ENCODE measurements at regions not wholly inside any gene's neighbourhood (a gene's known extent, or its start where the extent isn't known, plus 50 kb on each side); places are given as distances from the start of the nearest gene placed in this dataset.

DNA sequence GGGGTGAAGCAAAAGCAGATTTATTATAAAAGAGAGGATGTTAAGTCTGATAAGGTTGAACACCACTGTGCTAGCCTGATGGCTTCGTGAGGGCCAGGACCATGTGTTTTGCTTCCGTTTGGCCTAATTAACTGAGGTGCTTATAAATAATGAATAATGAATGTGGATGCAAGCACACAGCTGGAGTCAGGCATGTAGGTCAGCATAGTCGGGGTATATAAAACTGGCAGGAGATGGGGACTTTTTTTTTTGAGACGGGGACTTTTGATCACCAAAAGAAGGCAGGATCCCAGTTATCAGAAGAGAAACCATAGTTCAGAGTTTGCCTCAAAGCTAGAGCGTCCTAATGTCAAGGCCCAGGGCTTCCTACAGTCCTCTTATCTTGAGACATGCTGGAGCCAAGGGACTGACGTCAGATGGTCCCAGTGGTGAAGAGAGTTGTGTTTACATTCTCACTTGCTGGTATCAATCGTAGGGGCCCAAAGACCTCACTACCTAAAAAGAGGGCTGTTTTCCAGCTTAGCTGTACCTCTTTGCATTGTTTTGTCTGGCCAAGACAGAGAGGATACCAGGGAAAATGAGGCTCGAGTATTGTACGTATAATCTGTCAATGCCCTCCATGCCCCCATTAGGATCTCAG lies 50.4 kb downstream of the RTL9 start:
- no peak for DNase-seq (ENCODE audit: low spot score)

DNA sequence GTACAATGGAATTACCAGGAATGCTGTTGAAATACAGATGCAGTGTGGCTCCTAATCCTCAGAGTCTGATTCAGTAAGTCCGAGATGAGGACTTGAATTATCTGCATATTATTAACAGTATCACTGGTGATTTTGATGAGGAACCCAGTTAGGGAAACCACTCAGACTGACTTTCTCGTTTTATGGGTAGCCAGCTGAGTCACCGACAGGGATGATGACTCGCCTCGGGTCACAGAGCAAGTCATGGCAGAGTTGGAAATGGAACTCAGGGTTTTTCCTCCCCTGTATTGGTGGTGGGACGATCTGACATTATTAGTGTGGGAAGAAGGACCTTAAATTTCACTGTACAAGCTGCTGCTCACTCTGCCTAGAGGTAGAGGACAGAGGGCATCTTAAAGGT lies 51.3 kb downstream of the RTL9 start:
- no peak for DNase-seq (ENCODE audit: low spot score)

DNA sequence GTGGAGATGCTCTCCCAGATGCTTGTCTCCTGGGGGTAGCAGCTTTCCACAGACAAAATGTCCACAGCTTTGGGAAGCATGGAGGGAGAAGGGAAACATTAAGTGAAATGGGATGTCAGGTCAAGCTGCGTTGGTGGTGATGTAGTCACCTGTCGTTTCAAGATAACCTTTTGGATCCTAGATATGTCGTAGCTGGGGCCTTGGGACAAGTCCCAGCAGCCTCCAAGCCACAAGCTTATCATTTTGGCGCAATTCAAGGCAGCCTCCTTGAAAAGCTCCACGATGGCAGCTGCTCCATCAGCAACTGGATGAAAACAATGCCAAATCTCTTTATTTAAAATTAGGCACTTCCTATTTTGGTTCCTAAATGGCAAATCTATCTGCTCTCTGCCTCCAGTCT lies 52.0 kb downstream of the RTL9 start:
- no peak for DNase-seq (ENCODE audit: low spot score)

DNA sequence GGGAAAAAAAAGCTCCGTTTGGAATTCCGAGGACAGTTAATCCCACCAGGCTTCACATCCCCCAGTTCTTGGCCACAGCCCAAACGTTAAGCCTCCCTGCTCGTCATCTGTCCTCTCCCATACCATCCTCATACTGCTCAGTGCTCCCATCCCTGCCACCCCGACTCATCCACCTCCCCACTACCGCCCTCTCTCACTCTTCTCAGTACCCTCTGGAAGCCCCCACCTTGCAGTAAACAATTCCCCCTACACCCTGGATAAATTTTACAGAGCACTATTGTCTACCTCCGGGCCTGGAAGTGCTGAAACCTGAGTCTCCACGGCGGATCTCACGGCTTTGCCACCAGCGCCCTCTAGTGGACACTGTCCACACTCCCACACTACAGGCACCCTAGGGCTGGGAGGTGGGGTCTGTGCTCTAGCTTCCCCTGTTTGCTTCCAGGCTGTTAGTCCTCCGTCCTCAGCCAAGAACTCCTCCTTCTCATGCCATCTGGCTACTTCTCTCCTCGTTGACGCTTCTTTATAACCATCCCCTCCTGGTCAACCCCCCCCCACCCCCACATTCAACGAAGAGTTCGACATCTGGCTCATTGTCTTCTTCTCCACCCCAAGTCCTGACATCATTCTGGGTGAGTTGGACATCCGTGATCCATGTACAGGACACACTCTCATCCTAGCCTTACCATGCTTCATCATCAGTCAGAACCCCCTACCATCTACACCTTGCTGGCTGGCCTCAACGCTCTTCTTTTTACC lies 54.5 kb downstream of the RTL9 start:
- DNase-seq (ENCODE audit: low spot score): peak; percentile 69

DNA sequence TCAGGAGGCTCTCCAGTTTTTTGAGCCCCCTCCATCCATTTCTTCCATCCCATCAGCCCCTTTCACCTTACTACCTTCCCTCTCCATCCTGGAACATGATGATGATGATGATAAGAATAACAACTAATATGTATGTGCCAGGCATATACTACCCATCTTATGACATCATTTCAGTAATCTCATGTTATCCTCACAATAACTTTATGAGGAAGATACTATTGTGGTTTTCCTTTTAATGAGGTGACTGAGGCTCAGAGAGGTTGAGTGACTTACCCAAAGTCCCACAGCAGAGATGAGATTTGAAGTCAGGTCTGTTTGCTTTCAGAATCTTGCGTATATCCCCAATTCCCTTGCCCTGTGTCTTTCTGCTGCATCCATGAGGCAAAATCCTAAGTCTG lies 55.1 kb downstream of the RTL9 start:
- DNase-seq (ENCODE audit: low spot score): no peak

DNA sequence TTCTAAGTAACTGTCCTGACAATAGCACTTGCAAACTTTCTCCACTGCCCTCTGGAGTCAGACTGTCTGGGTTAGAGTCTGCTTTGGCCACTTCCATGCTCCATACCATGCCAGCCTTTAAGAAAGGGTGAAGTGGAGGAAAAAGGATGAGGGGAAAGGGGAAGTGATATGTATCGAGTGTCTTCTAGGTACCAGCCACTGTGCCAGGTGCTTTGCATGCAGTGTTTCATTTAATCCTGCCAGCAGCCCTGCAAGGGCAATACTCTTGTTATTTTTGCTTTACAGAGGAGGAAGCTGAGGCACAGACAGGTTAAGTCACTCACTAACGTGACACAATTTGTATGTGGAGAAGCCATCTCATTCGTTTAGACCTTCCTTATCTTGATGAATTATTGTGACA lies 55.6 kb downstream of the RTL9 start:
- DNase-seq (ENCODE audit: low spot score): no peak

DNA sequence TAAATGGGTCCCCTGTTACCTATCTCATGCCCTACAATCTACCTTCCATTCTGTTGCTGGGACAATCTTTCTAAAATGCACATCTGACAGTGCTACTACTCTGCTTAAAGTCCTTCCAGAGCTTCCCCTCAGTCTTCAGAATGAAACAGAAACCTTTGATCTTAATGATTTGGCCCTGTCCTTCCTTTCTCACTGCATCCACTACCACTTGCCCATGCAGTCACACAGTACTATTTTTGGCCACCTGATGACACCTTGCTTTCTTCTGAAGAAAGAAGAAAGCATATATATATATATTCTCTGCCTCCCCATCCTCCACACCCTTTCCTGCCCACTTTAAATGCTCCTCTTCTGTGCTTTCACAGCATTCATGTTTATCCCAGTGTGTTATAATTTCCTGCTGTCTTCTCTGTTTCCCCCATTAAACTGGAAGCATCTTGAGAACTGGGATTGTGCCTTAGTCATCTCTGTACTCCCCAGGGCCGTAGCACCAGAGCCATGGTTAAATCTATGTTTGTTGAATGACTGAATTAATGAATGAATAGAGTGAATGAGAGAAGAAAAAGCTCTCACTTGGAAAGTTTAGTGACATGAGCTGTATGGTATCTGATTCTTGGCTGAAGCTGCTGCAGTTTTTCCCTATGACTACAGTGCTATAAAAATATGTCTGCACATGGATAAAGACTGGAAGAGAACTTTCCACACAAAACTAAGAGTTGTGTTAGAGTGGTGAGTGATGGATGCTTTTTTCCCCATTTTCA lies 56.2 kb downstream of the RTL9 start:
- DNase-seq (ENCODE audit: low spot score): no peak

DNA sequence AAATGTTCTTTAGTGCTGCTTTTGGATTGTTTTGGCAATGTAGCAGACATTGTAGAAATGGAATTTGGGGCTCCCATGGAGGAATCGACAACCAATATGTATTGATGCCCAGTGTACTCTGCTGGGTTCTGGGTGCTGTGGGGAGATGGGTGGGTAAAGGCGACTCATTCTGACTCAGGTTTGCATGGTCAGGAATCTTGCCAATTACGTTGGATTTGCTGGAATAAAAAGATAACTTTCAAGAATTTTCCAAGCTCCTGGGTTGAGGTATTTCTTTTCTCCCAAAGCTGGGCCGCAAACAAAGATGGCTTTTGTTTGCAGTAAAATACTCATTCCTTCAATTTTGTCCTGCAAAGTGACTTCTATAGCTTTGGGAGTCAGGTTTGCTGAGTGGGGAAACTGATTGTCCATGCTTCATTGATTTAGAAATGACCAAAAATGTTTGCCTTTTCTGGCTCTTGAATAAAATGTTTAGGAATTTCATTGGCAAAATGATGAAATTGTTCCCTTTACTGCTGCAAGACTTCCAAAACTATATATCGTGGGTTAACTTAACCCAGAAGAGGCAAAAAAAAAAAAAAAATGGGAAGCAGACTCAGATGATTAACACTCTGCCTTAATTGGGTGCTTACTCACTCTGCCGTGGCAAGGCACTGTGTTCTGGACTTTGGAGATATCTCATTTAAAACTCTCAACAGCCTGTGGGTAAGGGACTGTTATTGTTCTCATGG lies 57.0 kb downstream of the RTL9 start:
- DNase-seq (ENCODE audit: low spot score): no peak

DNA sequence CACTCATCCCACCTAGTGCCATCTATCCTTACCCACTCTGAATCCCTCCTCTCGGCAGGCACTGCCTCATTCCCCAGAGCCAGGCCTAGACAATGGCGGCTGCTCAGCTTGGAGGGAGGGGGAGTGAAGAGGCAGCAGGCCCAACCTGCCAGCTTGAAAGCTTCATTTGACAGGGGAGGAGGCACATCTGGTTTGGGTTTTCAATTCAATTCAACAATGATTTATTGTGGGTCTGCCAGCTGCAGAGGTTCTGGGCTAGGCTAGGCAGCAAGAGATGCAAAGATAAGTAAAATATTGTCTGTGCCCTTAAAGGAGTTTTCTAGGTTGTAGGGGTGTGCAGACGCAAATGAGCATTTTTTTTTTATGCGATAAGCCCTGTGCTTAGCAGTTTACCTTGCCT lies 58.5 kb downstream of the RTL9 start:
- DNase-seq (ENCODE audit: low spot score): no peak

DNA sequence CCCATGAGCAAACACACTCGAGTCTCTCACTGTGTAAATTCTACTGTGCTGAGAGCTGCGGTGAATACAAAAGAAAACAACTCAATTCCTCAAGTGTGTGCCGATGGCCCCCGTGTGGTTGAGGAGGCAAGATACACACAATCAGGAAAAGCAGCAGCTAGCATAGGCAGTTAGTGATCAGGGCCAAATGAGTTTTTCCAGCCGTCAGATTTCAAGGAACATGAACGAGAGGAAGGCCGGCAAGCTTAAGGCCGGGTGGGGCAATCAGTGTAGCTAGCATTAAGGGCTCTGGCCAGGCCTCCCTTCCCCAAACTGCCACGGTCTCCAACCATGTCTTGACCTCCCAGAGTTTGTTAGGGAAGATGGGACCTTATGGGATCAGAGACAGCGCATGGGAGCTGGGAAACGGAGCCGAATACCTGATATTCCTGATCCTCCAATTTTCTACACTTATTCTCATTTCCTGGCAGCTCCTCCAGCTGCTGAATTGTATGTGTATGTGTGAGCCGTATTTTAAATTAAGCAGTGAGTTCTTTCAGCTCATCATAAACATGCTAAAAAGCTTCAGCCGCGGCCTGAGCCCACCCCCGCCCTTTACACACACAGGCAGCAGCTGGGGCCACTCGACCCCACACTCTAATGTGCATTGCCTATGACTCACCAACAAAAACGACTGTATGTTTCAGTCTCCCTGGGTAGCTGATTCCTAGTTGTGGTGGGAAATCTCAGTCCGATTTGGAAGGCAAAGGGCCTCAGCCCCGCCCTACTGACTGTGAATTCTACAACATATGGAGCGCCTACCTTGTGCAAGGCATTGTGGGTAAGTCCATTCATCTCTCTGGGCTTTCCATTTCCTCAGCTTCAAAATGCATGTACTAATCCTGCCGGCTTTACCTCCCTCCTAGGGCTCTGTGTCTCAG lies 59.9 kb downstream of the RTL9 start:
- DNase-seq (ENCODE audit: low spot score): peak; percentile 69

DNA sequence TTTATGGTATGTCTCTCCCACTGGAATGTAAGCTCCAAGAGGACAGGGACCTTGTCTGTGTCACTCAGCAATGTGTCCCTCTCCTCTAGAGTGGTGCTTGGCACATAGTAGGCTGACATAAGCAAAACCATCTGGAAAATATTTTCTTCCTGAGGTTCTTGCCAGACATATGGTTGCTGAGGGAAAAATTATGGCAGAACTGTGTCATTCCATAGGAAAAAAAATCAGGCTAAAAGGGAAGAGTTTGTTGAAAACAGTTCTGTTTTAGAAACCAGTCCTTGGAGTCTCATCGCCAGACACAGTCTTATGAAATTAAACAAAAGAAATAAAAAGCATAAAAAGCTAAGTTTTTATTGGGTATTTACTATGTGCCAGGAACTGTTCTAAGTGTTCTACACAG lies 60.9 kb downstream of the RTL9 start:
- DNase-seq (ENCODE audit: low spot score): no peak

DNA sequence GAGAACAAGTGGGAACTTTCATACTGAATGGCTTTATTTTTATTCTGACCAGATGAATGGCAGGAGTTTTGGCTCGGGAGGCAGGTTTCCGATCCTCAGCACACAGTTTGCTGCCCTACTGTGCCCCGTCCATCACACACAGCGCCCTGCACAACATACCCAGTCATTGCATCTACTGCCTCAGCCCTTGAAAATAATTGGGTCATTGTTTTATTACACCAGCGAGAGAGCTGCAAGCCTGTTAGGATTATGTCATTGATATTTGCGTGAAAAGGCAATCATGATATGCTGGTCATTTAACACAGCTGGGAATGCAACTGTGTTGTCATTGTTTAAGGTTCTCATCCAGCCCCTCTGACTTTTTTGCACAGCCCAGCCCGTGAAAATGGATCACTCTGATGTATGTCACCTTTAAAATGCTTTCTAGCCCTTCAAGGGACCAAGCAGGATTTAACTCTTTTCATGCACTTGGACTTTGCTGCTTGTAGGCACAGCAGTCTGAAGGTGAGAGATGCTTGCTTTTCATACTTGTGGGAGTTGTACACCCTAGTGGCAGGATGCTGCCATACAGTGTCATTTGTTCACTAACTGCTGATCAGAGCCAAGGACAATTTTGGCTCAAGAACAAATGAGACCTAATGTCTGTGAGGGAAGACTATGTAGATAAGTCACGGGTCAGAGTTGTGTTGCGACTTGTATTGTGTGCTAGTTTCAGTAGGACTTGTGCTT lies 62.3 kb downstream of the RTL9 start:
- peak; percentile 36 for DNase-seq (ENCODE audit: low spot score)

DNA sequence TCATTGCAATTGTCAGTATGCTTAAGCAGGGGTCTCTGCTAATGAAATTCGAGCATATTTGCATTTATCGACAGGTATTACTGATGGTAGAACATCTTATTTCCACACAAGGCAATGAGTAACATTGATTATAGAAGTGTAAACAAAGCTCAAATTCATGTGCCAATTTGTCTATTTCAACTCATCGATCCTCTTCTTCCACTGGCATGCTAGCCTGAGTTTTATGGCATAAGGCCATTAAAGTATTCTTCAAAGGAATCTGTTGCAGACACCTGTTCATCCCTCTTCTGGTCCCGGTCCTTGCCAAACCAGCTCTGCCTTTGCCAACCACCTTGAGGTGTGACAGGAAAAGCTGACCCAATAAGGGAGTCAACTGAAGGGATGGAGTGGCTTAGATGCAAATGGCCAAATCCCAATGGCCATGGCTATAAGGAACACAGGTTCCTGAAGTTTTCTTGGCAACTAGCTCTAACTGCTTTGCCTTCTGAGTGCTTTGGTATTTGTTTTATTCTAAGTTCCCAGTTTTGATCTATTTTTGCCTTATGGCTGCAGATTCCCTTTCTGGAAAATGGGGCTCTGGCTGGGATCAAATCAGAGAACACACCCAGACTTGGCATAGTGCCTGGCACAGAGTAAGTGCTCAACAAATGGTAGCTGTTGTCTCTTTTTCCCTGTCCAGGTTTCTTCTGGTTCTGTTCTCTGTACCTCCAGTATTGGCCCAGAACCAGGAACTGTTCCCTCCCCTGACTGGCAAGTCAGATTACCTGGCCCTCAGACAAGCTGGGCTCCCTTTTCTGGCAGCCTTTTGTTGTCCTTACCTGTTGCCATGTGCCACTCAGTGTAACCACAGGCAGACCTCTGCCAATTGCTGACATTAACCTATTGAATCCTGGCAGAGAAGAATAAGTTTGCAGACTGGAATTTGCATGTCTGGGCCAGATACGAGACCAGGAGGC lies 63.1 kb downstream of the RTL9 start:
- DNase-seq (ENCODE audit: low spot score): no peak

DNA sequence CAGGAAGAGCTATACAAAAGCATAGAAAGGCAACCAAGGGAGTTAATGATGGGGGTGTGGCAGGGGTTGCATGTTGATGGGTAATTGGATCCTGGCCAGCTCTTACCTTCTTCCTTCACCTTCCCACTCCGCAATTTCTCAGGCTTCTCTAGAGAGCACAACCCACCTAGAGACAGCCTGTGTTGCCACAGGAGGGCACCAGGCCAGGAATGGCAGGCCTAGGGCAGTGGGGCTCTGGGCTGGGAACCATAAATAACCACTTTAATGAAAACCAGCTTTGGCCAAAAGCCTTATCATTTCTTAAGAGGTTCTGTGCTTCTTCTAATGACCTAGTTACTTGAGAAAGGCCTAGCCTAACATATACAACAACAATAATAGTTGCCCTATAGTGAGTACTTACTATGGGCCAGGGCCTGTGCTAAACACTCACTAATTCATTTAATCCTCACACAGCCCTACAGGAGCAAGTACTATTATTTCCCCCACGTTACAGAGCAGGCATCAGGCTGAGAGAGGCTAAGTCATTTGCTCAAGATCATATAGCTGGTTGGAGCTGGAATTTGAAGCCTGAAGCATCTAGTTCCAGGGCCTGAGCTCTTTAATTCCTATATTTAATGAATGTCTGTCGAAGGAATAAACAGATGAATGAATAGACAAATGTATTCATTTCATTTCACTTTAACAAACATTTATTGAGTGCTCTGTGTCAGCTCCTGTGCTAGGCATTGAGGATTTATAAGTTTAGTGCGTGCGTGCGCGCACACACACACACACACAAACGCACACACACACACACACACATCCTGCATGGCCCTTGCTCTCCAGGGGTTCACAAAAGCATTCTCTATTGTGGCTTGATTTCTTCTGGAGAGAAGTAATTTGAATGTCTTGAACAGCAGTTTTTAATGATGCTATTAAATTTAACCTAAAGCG lies 66.8 kb downstream of the RTL9 start:
- no peak for DNase-seq (ENCODE audit: low spot score)

DNA sequence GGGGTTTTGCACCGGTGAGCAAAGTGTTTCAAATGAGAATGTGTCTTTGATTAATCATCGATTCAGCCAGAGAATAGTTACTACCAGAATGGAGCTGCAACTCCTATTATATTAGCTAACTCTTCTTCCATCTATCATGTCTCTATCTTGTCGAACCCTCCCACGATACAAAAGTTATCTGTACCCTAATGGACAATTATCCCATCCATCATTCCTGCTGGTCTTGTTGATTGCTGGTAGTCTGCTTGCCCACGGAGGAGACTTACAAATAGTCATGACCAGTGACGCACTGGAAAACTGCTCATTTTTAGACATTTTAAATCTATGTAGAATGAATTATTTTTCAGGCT lies 67.5 kb downstream of the RTL9 start:
- no peak for DNase-seq (ENCODE audit: low spot score)

DNA sequence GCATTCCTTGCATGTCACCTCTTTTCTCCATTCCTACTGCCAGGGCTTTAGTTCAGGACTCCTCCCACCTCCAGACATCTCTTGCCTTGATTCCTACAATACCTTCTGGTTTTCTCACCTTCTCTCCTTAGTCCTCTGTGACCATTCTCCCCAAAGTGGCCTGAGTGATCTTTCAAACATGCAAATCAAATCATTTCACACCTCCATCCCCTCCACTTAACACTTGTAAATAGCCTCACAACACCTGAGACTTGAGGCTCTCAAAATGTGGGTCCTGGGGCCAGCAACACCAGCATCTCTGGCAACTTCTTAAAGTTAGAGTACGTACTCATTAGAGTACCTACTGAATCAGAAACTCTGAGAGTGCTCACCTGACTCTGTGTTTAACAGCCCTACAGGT lies 68.4 kb downstream of the RTL9 start:
- DNase-seq (ENCODE audit: low spot score): no peak

DNA sequence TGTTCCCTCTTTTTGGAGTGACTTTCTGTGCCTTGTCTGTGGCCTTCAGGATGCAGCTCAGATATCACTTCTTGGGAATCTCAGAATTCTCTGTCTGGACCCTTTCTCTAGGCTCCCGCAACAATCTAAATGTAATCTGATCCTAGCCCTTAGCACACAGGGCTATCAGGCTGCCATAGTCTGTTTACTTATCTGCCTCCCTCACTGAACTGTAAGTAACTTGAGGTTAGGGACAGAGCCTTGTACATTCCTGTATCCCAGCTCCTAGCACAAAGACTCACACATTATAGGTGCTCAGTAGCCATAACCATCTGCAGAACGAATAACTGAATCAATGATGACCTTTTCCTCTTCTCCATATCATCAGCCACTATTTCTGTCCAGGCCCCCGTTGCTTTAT lies 69.5 kb downstream of the RTL9 start:
- no peak for DNase-seq (ENCODE audit: low spot score)

Data from HT-29 (cell line).